GM18519 (cell line): ENCODE measurements at regions not wholly inside any gene's neighbourhood (a gene's known extent, or its start where the extent isn't known, plus 50 kb on each side); places are given as distances from the start of the nearest gene placed in this dataset.
"Not testable (repeated sequence)": the region's sequence is repeated elsewhere in the genome, so short reads cannot be mapped to it uniquely, and the experiment has no call there.

ENCODE experiments used
- ATAC-seq: cut with Tn5 transposase; IDR thresholded peaks from one replicate; pipeline ENCODE4 v1.9.1; 2021; ENCODE audit warnings: mild to moderate bottlenecking, moderate library complexity; ENCODE audit not compliant: unreplicated experiment, low FRiP score

DNA sequence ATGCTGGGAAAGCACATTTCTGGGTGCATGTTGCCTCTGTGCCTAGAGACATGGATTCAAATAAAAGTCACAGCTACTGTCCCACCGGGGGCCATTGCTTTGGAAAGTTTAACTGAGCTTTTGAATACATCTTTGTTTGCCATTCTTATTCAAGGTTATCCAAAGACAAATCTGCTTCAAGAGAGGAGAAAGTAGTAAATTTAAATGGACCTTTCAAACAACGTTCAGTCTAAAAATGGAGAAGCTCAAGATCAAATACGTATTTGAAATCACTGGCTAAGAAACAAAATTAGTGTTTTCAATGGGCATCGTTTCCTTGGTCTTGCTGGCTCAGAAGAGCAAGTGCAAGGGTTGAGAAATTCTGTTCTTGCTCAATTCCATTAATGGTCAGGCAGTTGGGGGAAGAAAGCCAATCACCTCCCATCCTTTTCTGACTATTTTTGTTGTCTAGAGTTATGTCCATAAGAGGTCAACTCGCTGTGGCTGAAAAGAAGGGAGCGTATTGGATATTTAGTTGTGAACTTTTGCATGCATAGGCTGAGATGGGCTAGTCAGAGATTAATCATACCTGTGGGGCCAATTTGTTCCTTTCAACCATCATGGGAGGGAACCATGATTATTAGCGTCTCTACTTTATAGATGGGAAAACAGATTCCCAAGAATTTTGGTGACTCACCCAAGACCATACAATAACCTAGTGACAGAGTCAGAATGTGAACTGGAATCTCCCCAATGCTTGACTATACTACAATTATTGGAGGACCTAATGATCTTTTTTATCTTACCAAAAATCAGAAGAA is 276.2 kb upstream of the TNC start:
- ATAC-seq: no peak

DNA sequence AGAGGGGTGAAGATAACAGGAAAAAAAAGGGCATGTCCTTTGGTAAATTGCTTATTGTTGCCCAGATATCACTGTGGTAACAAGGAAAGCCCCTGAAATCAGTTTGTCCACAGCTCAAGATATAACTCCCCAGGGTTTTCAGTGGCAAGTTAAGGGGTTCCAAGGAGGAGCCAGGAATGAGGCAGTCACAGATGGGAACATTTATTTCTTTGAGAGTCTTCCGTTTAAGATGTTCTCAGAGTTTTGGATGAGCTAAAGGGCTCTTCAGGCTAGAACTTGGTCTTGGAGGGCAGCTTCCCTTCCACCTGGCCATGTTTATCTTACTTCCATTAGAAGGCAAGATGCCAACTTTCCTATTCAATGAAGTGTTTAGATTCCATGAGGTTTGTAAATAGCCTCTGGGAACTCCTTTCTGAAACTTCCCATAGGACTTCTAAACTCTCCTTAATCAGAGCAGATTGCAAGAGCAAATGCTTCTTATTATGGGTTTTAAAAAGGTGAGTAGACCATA is 277.6 kb upstream of the TNC start:
- no peak for ATAC-seq

DNA sequence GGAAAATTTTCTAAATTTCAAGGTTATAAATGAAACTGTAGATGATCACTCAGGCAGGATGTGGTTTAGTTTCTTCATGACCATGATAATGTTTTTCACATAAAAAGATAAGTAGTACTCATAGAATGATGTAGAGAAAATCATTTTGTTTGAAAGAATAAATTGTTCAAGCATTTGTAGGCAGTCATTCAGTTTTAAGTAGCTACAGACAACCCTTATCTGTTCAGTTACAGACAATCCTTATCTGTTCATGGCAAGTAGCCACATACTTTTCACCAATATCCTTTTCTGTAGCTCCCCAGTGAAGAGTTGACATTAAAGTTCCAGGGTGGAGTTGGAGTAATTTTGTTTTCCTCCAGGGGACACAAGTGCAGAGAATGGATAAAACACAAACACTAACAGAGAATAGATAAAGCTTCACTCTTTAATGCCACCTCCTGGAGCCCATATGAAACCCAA is 278.1 kb upstream of the TNC start:
- ATAC-seq: no peak

DNA sequence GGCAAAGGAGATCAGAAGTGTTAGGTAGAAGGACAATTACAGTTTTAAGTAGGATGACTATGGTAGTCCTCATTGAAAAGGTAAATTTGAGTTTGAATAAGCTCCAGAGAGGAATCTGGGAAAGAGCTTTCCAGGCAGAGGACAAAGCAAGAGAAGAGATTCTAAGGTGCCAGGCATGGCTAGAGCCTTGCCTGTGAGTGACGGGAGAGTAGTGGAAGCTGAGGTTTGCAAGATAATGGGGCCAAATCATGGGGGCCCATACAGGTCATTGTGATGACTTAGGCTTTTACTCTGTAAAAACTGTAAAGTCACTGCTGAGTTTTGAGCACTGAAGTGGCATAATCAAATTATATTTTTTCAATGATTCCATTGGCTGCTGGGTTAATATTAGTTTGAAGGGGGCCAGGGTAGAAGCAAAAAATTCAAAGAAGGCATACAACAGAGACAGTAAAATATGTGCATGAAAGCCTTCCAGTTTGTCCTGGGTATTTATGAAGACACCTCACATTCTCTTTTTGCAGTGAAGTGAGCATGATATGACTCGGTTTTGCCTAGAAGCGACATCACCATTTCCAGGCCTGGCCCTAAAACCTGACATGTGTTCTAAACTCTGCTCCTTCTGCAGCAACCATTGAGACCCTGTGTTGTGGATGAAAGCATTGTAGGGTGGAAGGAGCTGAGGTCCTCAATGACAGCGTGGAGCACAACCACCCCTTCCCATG is 279.8 kb upstream of the TNC start:
- no peak for ATAC-seq

DNA sequence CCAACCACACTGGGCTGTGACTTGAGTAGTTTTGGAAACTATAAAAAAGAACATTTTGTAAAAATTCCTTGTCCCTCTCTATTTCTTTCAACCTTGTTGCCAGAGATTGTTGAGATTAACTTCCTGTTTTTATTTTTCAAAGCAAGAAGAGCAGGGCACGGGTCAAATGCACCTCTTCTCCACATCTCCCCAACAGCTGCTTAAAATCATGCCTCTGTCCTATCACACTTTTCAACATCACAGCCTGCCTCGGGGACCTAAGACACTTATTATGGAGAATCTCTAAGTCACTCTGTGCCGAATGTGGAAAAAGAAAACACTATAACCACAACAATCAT is 280.3 kb upstream of the TNC start:
- no peak for ATAC-seq

DNA sequence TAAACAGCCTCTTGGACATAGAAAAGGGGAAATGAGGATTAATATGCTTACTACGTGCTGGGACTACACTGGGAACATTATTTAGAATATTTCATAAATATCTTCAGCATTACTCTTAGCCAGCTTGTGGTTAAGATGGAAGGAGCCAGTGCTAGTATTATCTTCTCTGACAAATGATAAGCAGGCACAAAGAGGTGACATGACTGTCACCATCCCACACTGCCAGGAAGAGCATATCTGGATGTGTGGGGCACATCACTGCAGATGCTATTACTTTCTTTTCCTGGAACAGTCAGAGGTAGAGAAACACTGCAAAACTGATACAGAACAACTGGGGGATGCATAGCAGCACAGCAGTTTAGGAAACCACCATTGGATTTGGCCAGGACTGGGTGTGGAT is 281.0 kb upstream of the TNC start:
- no peak for ATAC-seq

DNA sequence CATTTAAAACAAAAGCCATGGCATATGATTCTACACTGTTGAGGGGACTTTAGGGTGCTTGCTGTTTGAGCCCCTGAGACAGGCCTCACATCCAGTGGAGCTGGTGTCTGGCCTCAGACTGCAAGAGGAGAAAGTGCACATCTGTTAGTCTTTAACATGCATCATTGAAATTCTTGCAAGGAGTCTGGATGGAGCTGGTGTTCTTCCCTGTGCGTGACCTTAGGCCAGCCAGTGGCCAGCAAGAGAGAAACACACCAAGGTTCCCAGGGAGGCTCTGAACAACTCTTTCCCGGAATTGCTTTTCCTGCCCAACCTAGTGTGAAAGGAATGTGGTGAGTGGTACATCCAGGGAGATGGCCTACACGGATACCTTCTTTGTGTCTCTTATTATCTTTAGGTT is 282.8 kb upstream of the TNC start:
- ATAC-seq: no peak

DNA sequence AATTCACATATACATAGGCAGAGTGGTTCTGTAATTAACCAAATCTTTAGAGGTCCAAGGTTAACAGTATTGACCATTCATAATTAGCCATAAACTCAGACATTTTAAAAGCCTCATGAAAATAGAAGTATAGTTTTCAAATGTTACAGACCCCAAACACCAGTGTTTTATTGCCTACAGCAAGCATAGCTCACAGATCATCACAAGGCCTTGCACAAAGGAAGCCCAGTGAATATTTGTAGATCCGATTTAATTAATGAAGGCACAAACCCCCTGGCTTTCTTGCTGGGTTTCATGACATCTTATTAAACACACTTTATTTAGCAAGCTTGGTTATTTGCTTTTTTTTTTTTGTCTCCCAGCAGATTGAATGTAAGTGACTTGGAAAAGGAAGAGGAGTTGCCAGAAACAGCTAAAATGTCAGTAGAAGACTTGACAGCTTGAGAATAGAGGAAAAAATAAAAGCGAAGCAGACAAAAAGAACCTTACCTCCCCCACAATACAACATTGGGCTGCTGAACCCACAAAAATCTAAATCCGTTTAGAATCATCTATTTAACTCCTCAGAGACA is 283.9 kb upstream of the TNC start:
- ATAC-seq: no peak

DNA sequence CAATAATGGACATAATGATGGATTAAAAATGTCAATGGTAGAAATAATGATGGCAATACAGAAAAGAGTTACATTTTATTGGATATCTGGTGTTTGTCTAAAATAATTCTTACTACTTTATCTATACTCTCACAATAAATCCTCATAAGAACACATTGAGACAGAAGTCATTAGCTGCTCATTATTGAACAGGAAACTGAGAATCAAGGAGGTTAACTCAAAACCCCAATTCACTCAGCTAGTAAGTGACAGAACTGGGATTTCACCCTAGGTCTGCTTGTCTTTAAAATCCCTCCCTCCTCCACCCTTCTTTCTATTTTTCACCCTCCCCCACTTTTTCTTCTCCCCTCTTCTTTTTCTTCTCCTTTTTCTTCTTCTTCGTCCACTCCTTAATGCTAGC is 285.8 kb upstream of the TNC start:
- no peak for ATAC-seq

DNA sequence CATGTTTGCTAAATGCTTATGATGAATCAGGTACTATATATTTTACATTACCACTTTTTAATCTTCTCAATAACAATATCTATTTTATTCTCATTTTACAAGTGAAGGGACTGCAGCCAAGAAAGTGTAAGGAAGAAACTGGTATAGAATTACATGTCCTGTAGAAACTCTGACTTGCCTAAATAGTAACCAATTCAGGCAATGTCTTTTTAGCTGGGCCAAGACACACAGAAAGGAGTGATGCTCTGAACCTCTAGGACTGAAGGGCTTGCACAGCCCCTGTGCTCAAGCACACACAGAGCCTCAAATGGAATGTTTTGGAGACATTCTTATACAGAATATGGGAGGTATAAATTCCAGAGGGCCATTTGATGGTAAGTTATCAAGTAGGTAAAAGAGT is 286.4 kb upstream of the TNC start:
- no peak for ATAC-seq

DNA sequence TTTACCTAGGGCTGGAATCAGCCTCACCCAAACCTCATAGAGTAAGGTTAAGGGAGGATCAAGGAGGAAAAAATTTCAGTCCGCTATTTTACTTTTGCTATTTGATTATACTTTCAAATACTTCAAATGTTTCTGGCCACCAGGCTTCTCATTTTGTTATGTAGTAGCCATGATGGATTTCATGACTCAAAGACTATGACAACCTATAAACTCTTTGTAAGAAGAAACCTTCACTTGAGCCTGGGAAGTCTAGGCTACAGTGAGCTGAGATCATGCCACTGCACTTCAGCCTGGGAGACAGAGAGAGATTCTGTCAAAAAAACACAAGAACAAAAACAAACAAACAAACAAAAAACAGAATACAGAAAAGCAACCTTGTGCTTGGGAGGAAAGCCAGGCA is 293.6 kb upstream of the TNC start:
- ATAC-seq: no peak

DNA sequence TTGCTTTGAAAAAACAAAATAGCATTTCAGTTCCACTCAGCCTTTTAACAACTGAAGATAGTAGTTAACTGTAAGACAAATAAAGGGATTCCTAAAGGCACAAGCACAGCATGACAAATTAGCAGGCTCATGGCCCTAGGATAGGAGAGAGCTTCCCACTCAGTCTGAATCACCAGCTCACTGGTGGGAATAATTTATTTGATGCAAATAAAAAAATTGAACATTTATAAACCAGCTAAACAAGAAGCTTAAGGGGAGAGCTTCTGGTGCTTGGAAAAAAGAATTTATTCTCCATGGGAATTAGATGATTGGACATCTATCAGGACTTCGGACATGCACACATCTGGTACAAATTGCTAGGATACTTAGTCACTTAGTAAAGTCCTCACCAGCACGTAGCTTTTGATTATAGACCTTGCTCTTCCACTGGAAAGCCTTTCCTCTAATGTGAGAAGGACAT is 294.1 kb upstream of the TNC start:
- no peak for ATAC-seq

DNA sequence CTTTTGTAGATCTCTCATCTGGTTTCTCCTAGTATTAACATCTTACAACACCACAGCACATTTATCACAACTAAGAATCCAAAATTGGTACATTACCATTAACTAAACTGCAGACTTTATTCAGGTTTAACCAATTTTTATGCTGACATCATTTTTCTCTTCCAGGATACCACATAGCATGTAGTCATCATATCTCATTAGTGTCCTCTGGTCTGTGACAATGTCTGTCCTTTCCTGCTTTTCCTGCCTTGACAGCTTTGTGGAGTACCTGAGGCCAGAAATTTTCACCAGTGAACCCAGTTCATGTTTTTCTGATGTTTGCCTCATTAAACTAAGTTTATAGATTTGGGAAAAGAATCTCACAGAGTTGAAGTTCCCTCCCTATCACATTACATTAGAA is 294.7 kb upstream of the TNC start:
- no peak for ATAC-seq

DNA sequence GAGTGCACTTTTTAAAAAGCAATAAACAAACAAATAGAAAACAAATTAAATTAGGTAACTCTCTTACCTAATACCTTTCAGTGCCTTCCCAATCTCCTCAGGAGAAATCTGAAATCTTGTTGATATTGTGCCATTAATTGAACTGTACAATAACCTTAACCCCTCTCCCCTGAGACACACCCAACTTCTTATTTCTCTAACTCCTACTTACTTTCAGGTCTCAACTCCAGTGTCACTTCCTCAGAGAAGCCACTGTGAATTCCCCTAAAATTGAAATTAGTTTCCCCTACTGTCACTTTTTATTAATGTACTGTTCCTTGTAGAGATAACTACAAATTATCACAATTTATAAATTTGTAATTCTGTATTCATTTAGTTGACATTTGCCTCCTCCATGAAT is 295.3 kb upstream of the TNC start:
- peak; percentile 72 for ATAC-seq

DNA sequence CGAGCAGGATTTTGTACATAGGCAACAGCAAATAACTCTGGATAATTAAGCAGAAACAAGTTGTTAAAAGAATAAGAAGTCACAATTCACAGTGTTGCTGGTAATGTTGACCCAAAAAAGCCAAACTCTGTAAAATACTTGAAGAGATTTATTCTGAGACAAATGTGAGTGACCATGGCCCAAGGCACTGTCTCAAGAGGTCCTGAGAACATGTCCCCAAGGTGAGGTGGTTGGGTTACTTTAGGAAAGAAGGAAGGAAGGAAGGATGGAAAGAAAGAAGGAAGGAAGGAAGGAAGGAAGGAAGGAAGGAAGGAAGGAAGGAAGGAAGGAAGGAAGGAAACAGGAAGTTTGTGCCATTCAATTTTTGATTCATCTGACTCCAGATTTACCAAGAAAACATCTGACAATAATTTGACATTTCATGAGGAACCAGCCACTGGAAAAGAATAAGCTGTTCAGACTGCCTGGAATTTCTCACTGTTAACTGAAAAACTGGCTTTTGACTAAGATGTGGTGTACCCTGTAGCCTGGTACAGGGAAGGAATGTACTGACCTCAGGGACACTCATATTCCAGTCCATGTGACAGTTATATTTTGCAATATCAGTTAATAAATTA is 295.9 kb upstream of the TNC start:
- no peak for ATAC-seq

DNA sequence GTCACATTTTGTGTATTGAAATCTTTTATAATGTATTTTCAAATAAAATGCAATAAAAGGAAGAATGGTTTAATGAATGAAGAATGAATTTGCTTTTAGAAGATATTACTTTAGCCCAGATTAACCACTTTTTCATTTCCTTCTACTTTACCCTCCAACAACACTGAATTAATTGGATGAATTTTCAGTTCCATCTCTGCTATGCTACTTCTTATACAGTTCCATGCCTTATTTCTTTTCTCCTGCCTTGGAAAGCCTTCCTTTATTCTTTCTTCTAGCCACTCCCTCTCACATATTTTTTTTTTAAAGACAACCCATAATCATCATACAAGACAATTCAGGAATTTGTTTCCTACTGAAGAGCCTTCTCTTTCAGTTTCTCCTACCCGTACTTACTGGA is 296.6 kb upstream of the TNC start:
- ATAC-seq: no peak

DNA sequence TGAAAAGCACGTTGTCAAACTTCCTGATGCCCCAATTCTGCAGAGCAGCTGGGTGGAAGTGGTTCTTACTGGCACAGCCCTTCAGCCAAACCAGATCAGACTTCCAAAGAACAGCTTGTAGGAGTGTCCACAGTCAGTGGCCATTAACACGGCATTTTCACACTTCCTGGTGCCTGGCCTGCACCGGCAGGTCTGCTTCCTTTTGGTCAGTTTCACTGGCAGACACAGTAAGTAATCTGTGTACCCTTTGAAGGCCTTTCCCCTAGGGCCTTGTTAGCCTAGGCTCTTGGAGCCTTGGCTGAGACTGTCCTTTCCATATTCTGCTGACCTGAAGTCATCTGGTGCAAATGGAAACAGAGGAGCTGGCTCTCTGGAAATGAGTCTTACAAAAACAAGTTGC is 297.5 kb upstream of the TNC start:
- ATAC-seq: no peak

DNA sequence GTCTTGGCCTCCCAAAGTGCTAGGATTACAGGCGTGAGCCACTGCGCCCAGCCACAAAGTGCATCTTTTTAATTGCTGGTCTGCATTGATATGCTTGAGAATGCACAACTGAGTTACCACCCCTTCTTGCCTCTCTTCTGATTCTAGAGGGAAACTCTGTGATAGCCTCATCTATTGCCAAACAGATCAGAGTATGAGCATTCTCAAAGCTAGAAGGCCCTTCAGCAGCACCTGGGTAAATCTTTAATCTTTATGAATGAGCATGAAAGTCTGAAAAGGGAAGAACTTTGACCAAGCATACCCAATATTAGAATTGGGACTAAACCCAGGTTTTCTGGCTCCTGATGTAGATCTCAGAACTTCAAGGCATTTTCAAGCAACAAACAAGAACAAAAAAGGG is 298.3 kb upstream of the TNC start:
- no peak for ATAC-seq

DNA sequence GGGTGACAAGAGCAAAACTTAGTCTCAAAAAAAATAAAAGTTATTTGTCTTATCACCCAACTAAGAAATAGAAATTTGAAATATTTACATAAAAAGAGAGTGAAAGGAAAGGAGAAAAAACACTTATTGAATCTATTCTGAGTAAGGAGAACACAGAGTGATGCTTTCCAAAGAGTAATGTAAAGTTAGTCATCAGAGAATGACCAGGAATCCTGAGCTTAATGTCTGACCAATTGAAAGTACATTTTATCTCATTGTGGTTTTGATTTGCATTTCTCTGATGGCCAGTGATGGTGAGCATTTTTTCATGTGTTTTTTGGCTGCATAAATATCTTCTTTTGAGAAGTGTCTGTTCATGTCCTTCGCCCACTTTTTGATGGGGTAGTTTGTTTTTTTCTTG is 300.2 kb upstream of the TNC start:
- not testable (repeated sequence) for ATAC-seq

DNA sequence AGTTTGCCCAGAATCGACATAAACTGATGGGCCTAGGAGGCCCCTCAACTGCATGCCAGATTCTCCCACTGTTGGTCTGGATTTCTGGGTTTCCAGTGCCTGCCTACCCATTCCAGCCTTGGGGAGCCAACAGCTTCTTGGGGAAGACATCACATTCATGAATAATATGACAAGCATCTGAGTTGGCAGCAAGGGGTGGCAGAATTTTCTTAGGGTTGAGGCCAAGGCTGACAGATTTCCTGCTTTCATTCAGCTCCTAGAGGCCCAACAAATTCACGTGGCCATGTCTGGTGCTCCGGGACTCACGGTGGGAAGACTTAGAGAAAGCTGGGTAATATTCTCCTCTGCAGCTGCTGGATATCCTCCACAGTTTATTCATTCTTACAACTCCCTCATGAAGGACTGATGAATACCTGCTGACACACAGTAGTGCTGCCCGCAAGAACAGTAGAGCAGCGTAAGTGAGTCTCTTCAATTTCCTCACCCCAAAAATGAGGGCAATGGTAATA is 305.0 kb upstream of the TNC start:
- no peak for ATAC-seq

DNA sequence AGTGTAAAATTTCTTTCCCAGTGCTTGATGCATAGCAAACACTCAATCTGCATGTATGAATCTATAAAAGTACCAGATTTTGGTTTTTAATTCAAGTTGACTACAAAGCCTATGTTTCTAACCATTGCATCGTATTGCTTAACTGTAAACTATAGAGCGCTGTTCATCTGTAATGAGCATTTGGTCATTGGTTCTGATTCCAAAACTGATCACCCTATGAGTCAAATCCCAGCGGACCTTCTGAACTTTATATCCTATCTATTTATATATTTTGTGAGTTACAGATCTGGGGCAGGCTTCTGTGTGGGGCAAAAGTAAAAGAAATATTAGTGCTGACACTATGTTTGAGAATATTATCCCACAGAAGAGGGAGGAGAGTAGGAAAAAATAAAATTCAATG is 305.7 kb upstream of the TNC start:
- no peak for ATAC-seq
